Erythroblast (primary cell): ENCODE measurements at regions not wholly inside any gene's neighbourhood (a gene's known extent, or its start where the extent isn't known, plus 50 kb on each side); places are given as distances from the start of the nearest gene placed in this dataset.
A peak's percentile ranks its signal among the peaks of the same experiment; 100 is the strongest.
"Not testable (repeated sequence)": the region's sequence is repeated elsewhere in the genome, so short reads cannot be mapped to it uniquely, and the experiment has no call there.

Experiments
- DNase-seq, 2 experiments: peaks; one replicate each; lab custom pipeline; 2025; lab: John Stamatoyannopoulos, UW
- GATA1 ChIP-seq: IDR thresholded peaks from 2 replicates; pipeline ENCODE4 v1.6.1; 2011; ENCODE audit warnings: low read depth, mild to moderate bottlenecking, control low read depth, low read length, moderate library complexity
- POLR2A ChIP-seq: IDR thresholded peaks from 2 replicates; pipeline ENCODE4 v1.6.1; 2011; ENCODE audit warnings: mild to moderate bottlenecking, low read length

GRCh38 chr4:161329852-161330251 is 833.9 kb downstream of the FSTL5 start:
- no peak for DNase-seq
- no peak for TF ChIP-seq GATA1
- no peak for TF ChIP-seq POLR2A

- no peak for TF ChIP-seq GATA1
- TF ChIP-seq POLR2A, result no peak
- no peak for DNase-seq
These were observed 842.1 kb downstream of the FSTL5 start for GRCh38 chr4:161321706-161322105.

GRCh38 chr4:161320377-161320776 is 843.4 kb downstream of the FSTL5 start:
- DNase-seq, result peak; percentile 14 to 26
- TF ChIP-seq GATA1, result no peak
- TF ChIP-seq POLR2A, result no peak

- TF ChIP-seq POLR2A (no peak), GATA1 (no peak)
- DNase-seq, result no peak
These were observed 846.8 kb downstream of the FSTL5 start for GRCh38 chr4:161317000-161317399.

- no peak for DNase-seq
- TF ChIP-seq POLR2A (no peak), GATA1 (no peak)
These were observed 849.4 kb downstream of the FSTL5 start for GRCh38 chr4:161314371-161314770.

GRCh38 chr4:161303551-161303950 is 860.2 kb downstream of the FSTL5 start:
- no peak for DNase-seq
- TF ChIP-seq POLR2A, result no peak
- no peak for TF ChIP-seq GATA1

- TF ChIP-seq POLR2A, result no peak
- TF ChIP-seq GATA1, result no peak
- no peak for DNase-seq
These were observed 872.6 kb downstream of the FSTL5 start for GRCh38 chr4:161291222-161291621.

GRCh38 chr4:161287678-161288352 is 876.0 kb downstream of the FSTL5 start:
- no peak for TF ChIP-seq GATA1
- no peak for TF ChIP-seq POLR2A
- DNase-seq, result no peak

GRCh38 chr4:161285461-161285860 is 878.3 kb downstream of the FSTL5 start:
- TF ChIP-seq GATA1 (no peak), POLR2A (no peak)
- DNase-seq, result no peak

GRCh38 chr4:161280929-161281328 is 882.9 kb downstream of the FSTL5 start:
- TF ChIP-seq POLR2A (no peak), GATA1 (no peak)
- DNase-seq, result no peak

- DNase-seq, result no peak
- TF ChIP-seq GATA1 (no peak), POLR2A (no peak)
These were observed 884.7 kb downstream of the FSTL5 start for GRCh38 chr4:161279095-161279494.

GRCh38 chr4:161277150-161277787 is 886.5 kb downstream of the FSTL5 start:
- DNase-seq, result not testable (repeated sequence)

- TF ChIP-seq POLR2A (no peak), GATA1 (no peak)
These were observed 890.2 kb downstream of the FSTL5 start for GRCh38 chr4:161273607-161274006.

GRCh38 chr4:161260819-161261218 is 903.0 kb downstream of the FSTL5 start:
- no peak for DNase-seq
- TF ChIP-seq GATA1 (no peak), POLR2A (no peak)

More at GRCh38 chr4:161273607-161274006, 890.2 kb downstream of the FSTL5 start:
- no peak for DNase-seq

GRCh38 chr4:161256716-161257115 is 907.1 kb downstream of the FSTL5 start:
- TF ChIP-seq GATA1, result no peak
- no peak for TF ChIP-seq POLR2A
- peak in 1 of 2 experiments; percentile 6 for DNase-seq

- DNase-seq, result peak; percentile 2 to 6
- TF ChIP-seq GATA1 (no peak), POLR2A (no peak)
These were observed 907.6 kb downstream of the FSTL5 start for GRCh38 chr4:161256172-161256571.
